HepG2 (cell line): ENCODE measurements at regions not wholly inside any gene's neighbourhood (a gene's known extent, or its start where the extent isn't known, plus 50 kb on each side); places are given as distances from the start of the nearest gene placed in this dataset.

Experiments used
- ATAC-seq: fragments of 200-7000 bp; cut with Tn5 transposase; 3 replicates; pipeline ENCODE4 v1.9.1; 2020; ENCODE audit warnings: mild to moderate bottlenecking, moderate library complexity
- BruUV-seq: library from RNA; stranded (reverse); fragments of 400-500 nt; replicated peaks from 2 replicates; lab custom pipeline; 2021; lab: Mats Ljungman, UMichigan
- CTCF ChIA-PET: fragments of 300-600 bp; formaldehyde crosslinking; extraction: SDS; loops from one replicate; lab custom pipeline; 2021; ENCODE audit warnings: low total read pairs, inconsistent platforms, low intra/inter-chr PET ratio; lab: Yijun Ruan, JAX
- POLR2A ChIA-PET: fragments of 350-600 bp; sonication (Branson Sonifier 250); formaldehyde crosslinking; loops from one replicate; lab custom pipeline; 2020; ENCODE audit warnings: antibody characterized with exemption, inconsistent platforms; lab: Yijun Ruan, JAX
- DNase-seq: peaks from one replicate; pipeline ENCODE4 v3.0.0-alpha.2; 2015; ENCODE audit warnings: low spot score
- FAIRE-seq: peaks from 3 replicates; lab custom pipeline; 2011; peaks lifted over from hg19 to GRCh38; lab: Jason Lieb, UNC
- H2AFZ ChIP-seq: one replicate; pipeline ENCODE4 v1.6.1; 2011; ENCODE audit warnings: low read length, inconsistent platforms
- H3K27ac ChIP-seq: fragments of 300-600 bp; 3 replicates; pipeline ENCODE4 v1.8.0; 2011; ENCODE audit warnings: mixed run types, mild to moderate bottlenecking, mixed read lengths, low read length, inconsistent platforms; ENCODE audit not compliant: insufficient read depth; ENCODE audit errors: extremely low read length
- H3K27me3 ChIP-seq, 2 experiments: fragments of 200-600 bp in 1 of 2; 2 replicates in 1 of 2; 3 replicates in 1 of 2; pipeline versions ENCODE4 v1.6.0 to v1.8.0; 2011; ENCODE audit warnings: low read length in 2 of 2, mild to moderate bottlenecking in 2 of 2, moderate library complexity in 2 of 2, inconsistent platforms in 1 of 2; ENCODE audit not compliant: insufficient read depth in 2 of 2, control insufficient read depth in 1 of 2
- H3K36me3 ChIP-seq, 2 experiments: fragments of 200-600 bp in 1 of 2; replicated peaks in 1 of 2; 2 replicates in 1 of 2; 3 replicates in 1 of 2; pipeline versions ENCODE4 v1.5.1 to v1.8.0; 2011; ENCODE audit warnings: low read length in 2 of 2, inconsistent platforms in 1 of 2; ENCODE audit not compliant: insufficient read depth in 2 of 2, control insufficient read depth in 1 of 2
- H3K4me1 ChIP-seq: 2 replicates; pipeline ENCODE4 v1.5.1; 2012; ENCODE audit warnings: low read length, inconsistent platforms; ENCODE audit not compliant: insufficient read depth
- H3K4me2 ChIP-seq: 2 replicates; pipeline ENCODE4 v1.6.0; 2011; ENCODE audit warnings: low read depth, low read length, inconsistent platforms
- H3K4me3 ChIP-seq, 3 experiments: fragments of 200-600 bp in 1 of 3; sonication (generic), shearing (Covaris generic) in 1 of 3; replicated peaks in 1 of 3; 2 replicates each; pipeline ENCODE4 v1.5.1; 2011 to 2016; ENCODE audit warnings: low read length in 3 of 3, inconsistent platforms in 2 of 3, low read depth in 2 of 3, mild to moderate bottlenecking in 2 of 3, control low read depth in 1 of 3, mixed read lengths in 1 of 3; ENCODE audit not compliant: insufficient read depth in 1 of 3
- H3K79me2 ChIP-seq: one replicate; pipeline ENCODE4 v1.6.1; 2011; ENCODE audit warnings: low read length, inconsistent platforms; ENCODE audit not compliant: insufficient read depth
- H3K9ac ChIP-seq: 2 replicates; pipeline ENCODE4 v1.6.0; 2011; ENCODE audit warnings: mild to moderate bottlenecking, low read depth, low read length, inconsistent platforms; ENCODE audit not compliant: insufficient read depth
- H3K9me3 ChIP-seq: 2 replicates; pipeline ENCODE4 v1.5.1; 2012; ENCODE audit warnings: mild to moderate bottlenecking, low read length
- H4K20me1 ChIP-seq: 2 replicates; pipeline ENCODE4 v1.6.0; 2011; ENCODE audit warnings: inconsistent platforms, mild to moderate bottlenecking, low read length, moderate library complexity; ENCODE audit not compliant: insufficient read depth
- ATF7 ChIP-seq, 2 experiments: fragments of 450-650 bp in 1 of 2; sonication (generic) in 1 of 2; formaldehyde crosslinking in 1 of 2; IDR thresholded peaks; 2 replicates each; pipeline versions ENCODE4 v1.4.0 to v1.6.1; 2016 to 2020; ENCODE audit warnings: antibody characterized with exemption in 1 of 2, mild to moderate bottlenecking in 1 of 2, missing genetic modification reagents in 1 of 2
- BRD4 ChIP-seq: sonication (generic); formaldehyde crosslinking; IDR thresholded peaks from 2 replicates; pipeline ENCODE4 v1.4.0; 2020; ENCODE audit warnings: missing genetic modification reagents
- E2F2 ChIP-seq: sonication (generic); formaldehyde crosslinking; IDR thresholded peaks from 2 replicates; pipeline ENCODE4 v1.4.0; 2020; ENCODE audit warnings: missing genetic modification reagents, borderline replicate concordance
- EP300 ChIP-seq, 3 experiments: sonication (generic) in 1 of 3; formaldehyde crosslinking in 1 of 3; IDR thresholded peaks; 2 replicates each; pipeline versions ENCODE4 v1.5.1 to v1.6.1; 2011 to 2020; ENCODE audit warnings: low read depth in 2 of 3, low read length in 2 of 3, borderline replicate concordance in 1 of 3, improper control_type of control experiment in 1 of 3, mild to moderate bottlenecking in 1 of 3, missing genetic modification reagents in 1 of 3, moderate library complexity in 1 of 3
- FOXP1 ChIP-seq, 2 experiments: fragments of 450-650 bp in 1 of 2; IDR thresholded peaks; 2 replicates each; pipeline ENCODE4 v1.6.1; 2017 to 2018; ENCODE audit warnings: antibody characterized with exemption in 1 of 2
- HIVEP1 ChIP-seq: sonication (generic); formaldehyde crosslinking; IDR thresholded peaks from 2 replicates; pipeline ENCODE4 v1.4.0; 2020; ENCODE audit warnings: mild to moderate bottlenecking, missing genetic modification reagents
- HNRNPUL1 ChIP-seq: fragments of 200-400 bp; formaldehyde crosslinking; IDR thresholded peaks from 2 replicates; pipeline ENCODE4 v1.6.1; 2017; ENCODE audit warnings: low read depth, mild to moderate bottlenecking, low read length, moderate library complexity
- KDM5B ChIP-seq: sonication (generic); formaldehyde crosslinking; IDR thresholded peaks from 2 replicates; pipeline ENCODE4 v1.4.0; 2020; ENCODE audit warnings: missing genetic modification reagents, mild to moderate bottlenecking, borderline replicate concordance
- RARG ChIP-seq: sonication (generic); formaldehyde crosslinking; IDR thresholded peaks from 2 replicates; pipeline ENCODE4 v1.4.0; 2020; ENCODE audit warnings: low read depth, mild to moderate bottlenecking, missing genetic modification reagents
- SCMH1 ChIP-seq: sonication (generic); formaldehyde crosslinking; IDR thresholded peaks from 2 replicates; pipeline ENCODE4 v1.9.0; 2021; ENCODE audit warnings: missing genetic modification reagents, mild to moderate bottlenecking, borderline replicate concordance
- SOX13 ChIP-seq, 3 experiments: fragments of 450-650 bp in 1 of 3; sonication (generic) in 1 of 3; formaldehyde crosslinking in 1 of 3; IDR thresholded peaks in 2 of 3; conservative IDR thresholded peaks in 1 of 3; 2 replicates each; pipeline versions ENCODE4 v1.5.0 to v1.6.1; 2016 to 2020; ENCODE audit warnings: antibody characterized with exemption in 1 of 3, mild to moderate bottlenecking in 1 of 3, missing compliant biosample characterization in 1 of 3, missing genetic modification reagents in 1 of 3, moderate library complexity in 1 of 3
- SP5 ChIP-seq: IDR thresholded peaks from 2 replicates; pipeline ENCODE4 v1.6.1; 2016; ENCODE audit warnings: low read depth, borderline replicate concordance
- SRF ChIP-seq: IDR thresholded peaks from 2 replicates; pipeline ENCODE4 v1.6.1; 2011; ENCODE audit warnings: mild to moderate bottlenecking, low read depth, low read length, moderate library complexity
- ZBED4 ChIP-seq: sonication (generic); formaldehyde crosslinking; IDR thresholded peaks from 2 replicates; pipeline ENCODE4 v1.4.0; 2020; ENCODE audit warnings: missing genetic modification reagents, borderline replicate concordance
- ZNF335 ChIP-seq: sonication (generic); formaldehyde crosslinking; IDR thresholded peaks from 2 replicates; pipeline ENCODE4 v1.4.0; 2020; ENCODE audit warnings: missing genetic modification reagents
- ZNF350 ChIP-seq: sonication (generic); formaldehyde crosslinking; IDR thresholded peaks from 2 replicates; pipeline ENCODE4 v1.4.0; 2020; ENCODE audit warnings: mild to moderate bottlenecking, low read depth, missing genetic modification reagents, borderline replicate concordance
- ZNF550 ChIP-seq: sonication (generic); formaldehyde crosslinking; IDR thresholded peaks from 2 replicates; pipeline ENCODE4 v1.4.0; 2020; ENCODE audit warnings: mild to moderate bottlenecking, missing genetic modification reagents, borderline replicate concordance
- ZNF598 ChIP-seq: sonication (generic); formaldehyde crosslinking; IDR thresholded peaks from 2 replicates; pipeline ENCODE4 v1.5.1; 2020; ENCODE audit warnings: mild to moderate bottlenecking, missing genetic modification reagents, borderline replicate concordance
- ZNF749 ChIP-seq: sonication (generic); formaldehyde crosslinking; IDR thresholded peaks from 2 replicates; pipeline ENCODE4 v1.8.0; 2022; ENCODE audit warnings: mild to moderate bottlenecking, missing genetic modification reagents, moderate library complexity, borderline replicate concordance
- ZNF777 ChIP-seq: sonication (generic); formaldehyde crosslinking; IDR thresholded peaks from 2 replicates; pipeline ENCODE4 v1.4.0; 2020; ENCODE audit warnings: missing genetic modification reagents
- WGBS: methylation state at CpG from one replicate; pipeline ENCODE4 v1.1.6; 2017; ENCODE audit warnings: low lambda C conversion rate; 5-methylcytosine and 5-hydroxymethylcytosine counted together
- in situ Hi-C: cut with HindIII; loops from 2 replicates; pipeline ENCODE4 v1.10.0; 2017; ENCODE audit warnings: low pct_unique_long_range_greater_than_20kb; ENCODE audit not compliant: extremely low pct_ligation_motif_present
- intact Hi-C: fragments of 100-400 bp; cut with micrococcal nuclease; formaldehyde crosslinking; loops from one replicate; pipeline ENCODE4 v1.10.0; 2022; ENCODE audit not compliant: unreplicated experiment

GRCh38 chr15:29348336-29348914, 78.8 kb upstream of the NSMCE3 start:
- in situ Hi-C loops, result no loop called here
- H3K4me3 ChIP-seq, result no peak overlapping the region
- no peak for DNase-seq
- POLR2A ChIA-PET, result no interaction called here
- H4K20me1 ChIP-seq, result no peaks in the 10 kb centered on the region
- H3K9ac ChIP-seq, result no peak overlapping the region
- no peak overlapping the region for H3K27ac ChIP-seq
- H3K4me1 ChIP-seq, result no peaks in the 10 kb centered on the region
- intact Hi-C loops, result no loop called here
- 8% methylated on average over 13 of the region's 13 CpGs for WGBS
- no peaks in the 10 kb centered on the region for H3K79me2 ChIP-seq
- H3K27me3 ChIP-seq, result peaks cover 0 to 6% of the 10 kb centered on the region in 2 experiments; a peak in 2 of 5 replicates
- H3K9me3 ChIP-seq, result no peaks in the 10 kb centered on the region
- TF ChIP-seq HNRNPUL1, result no peak
- no peak for TF ChIP-seq ATF7 (IDR thresholded peaks at IDR 0.05)
- no peak for TF ChIP-seq ATF7 (CRISPR knock-in tag; IDR thresholded peaks at IDR 0.05)
- TF ChIP-seq ZNF749 (CRISPR knock-in tag), result no peak
- no peak for TF ChIP-seq BRD4 (CRISPR knock-in tag)
- TF ChIP-seq ZNF777 (CRISPR knock-in tag), result no peak
- TF ChIP-seq SCMH1 (CRISPR knock-in tag), result no peak
- no peak for TF ChIP-seq SP5 (CRISPR knock-in tag)
- no peak for TF ChIP-seq RARG (CRISPR knock-in tag)
- no peak for TF ChIP-seq ZNF550 (CRISPR knock-in tag)
- TF ChIP-seq E2F2 (CRISPR knock-in tag), result no peak
- TF ChIP-seq SOX13 (IDR thresholded peaks at IDR 0.05), result no peak
- no peak for TF ChIP-seq SOX13 (CRISPR knock-in tag; conservative IDR thresholded peaks at IDR 0.05 in 1 of 2, IDR thresholded peaks at IDR 0.05 in 1 of 2)
- no peak for TF ChIP-seq HIVEP1 (CRISPR knock-in tag)
- TF ChIP-seq SRF, result no peak
- no peak for TF ChIP-seq ZBED4 (CRISPR knock-in tag)
- TF ChIP-seq KDM5B (CRISPR knock-in tag), result no peak
- no peak for TF ChIP-seq ZNF350
- no peak for TF ChIP-seq FOXP1 (IDR thresholded peaks at IDR 0.05)
- no peak for TF ChIP-seq FOXP1 (CRISPR knock-in tag; IDR thresholded peaks at IDR 0.05)
- no peak for TF ChIP-seq ZNF335 (CRISPR knock-in tag)
- TF ChIP-seq EP300 (IDR thresholded peaks at IDR 0.05; ENCODE audit: low read depth in 2 of 2, low read length in 2 of 2), result no peak
- TF ChIP-seq EP300 (CRISPR knock-in tag; IDR thresholded peaks at IDR 0.05; ENCODE audit: borderline replicate concordance), result no peak
- no peak for TF ChIP-seq ZNF598 (CRISPR knock-in tag)
- no peak for ATAC-seq
- CTCF ChIA-PET, result no interaction called here
- FAIRE-seq, result no peak
- no peak overlapping the region for H3K4me2 ChIP-seq
- no peak overlapping the region for H2AFZ ChIP-seq
- no TSS peak for BruUV-seq
- no peaks in the 10 kb centered on the region for H3K36me3 ChIP-seq
